H1 (cell line): ENCODE measurements at regions not wholly inside any gene's neighbourhood (a gene's known extent, or its start where the extent isn't known, plus 50 kb on each side); places are given as distances from the start of the nearest gene placed in this dataset.

Source experiments
- CTCF ChIA-PET: fragments of 300-600 bp; sonication (Branson Sonifier 250); formaldehyde crosslinking; loops from one replicate; lab custom pipeline; 2021; ENCODE audit not compliant: partially characterized antibody; lab: Charles Lee
- POLR2A ChIA-PET: fragments of 300-600 bp; sonication (Branson Sonifier 250); formaldehyde crosslinking; loops from one replicate; lab custom pipeline; 2021; ENCODE audit warnings: inconsistent platforms; ENCODE audit not compliant: partially characterized antibody; lab: Charles Lee
- DNase-seq, 2 experiments: peaks; one replicate each; pipeline versions ENCODE4 v3.0.0 to v3.0.0-alpha.2; 2010 to 2022; ENCODE audit warnings: low spot score in 2 of 2, low read depth in 1 of 2, mixed read lengths in 1 of 2
- FAIRE-seq: peaks from 2 replicates; lab custom pipeline; 2011; peaks lifted over from hg19 to GRCh38; lab: Jason Lieb, UNC
- H2AFZ ChIP-seq: 2 replicates; pipeline ENCODE4 v1.8.1; 2012; ENCODE audit warnings: low read length, inconsistent platforms
- H2AK5ac ChIP-seq: 2 replicates; pipeline ENCODE4 v1.6.1; 2013; ENCODE audit warnings: low read depth, low read length
- H2BK120ac ChIP-seq: replicated peaks from 2 replicates; pipeline ENCODE3; 2013; ENCODE audit warnings: low read depth, low read length, inconsistent platforms
- H2BK12ac ChIP-seq: 2 replicates; pipeline ENCODE4 v1.6.1; 2013; ENCODE audit warnings: low read depth, low read length
- H2BK15ac ChIP-seq: 2 replicates; pipeline ENCODE4 v1.6.1; 2013; ENCODE audit warnings: low read length
- H2BK20ac ChIP-seq: 2 replicates; pipeline ENCODE4 v1.6.1; 2013; ENCODE audit warnings: low read length
- H2BK5ac ChIP-seq: 2 replicates; pipeline ENCODE4 v1.6.1; 2013; ENCODE audit warnings: low read depth, low read length
- H3K14ac ChIP-seq: 2 replicates; pipeline ENCODE4 v1.6.1; 2013; ENCODE audit warnings: inconsistent platforms; ENCODE audit not compliant: insufficient read length
- H3K18ac ChIP-seq: 2 replicates; pipeline ENCODE4 v1.6.1; 2013; ENCODE audit warnings: low read length; ENCODE audit errors: extremely low read depth
- H3K23ac ChIP-seq: 2 replicates; pipeline ENCODE4 v1.6.1; 2013; ENCODE audit warnings: inconsistent platforms; ENCODE audit not compliant: insufficient read length
- H3K23me2 ChIP-seq: 2 replicates; pipeline ENCODE4 v1.6.1; 2013; ENCODE audit warnings: low read depth, low read length
- H3K27ac ChIP-seq: 2 replicates; pipeline ENCODE4 v1.6.1; 2011; ENCODE audit warnings: low read depth, low read length, inconsistent platforms
- H3K27me3 ChIP-seq, 4 experiments: replicated peaks in 1 of 4; 1 replicate in 1 of 4; 2 replicates in 3 of 4; pipeline versions ENCODE4 v1.6.1 to v1.8.1; 2011 to 2013; ENCODE audit warnings: low read length in 3 of 4, mild to moderate bottlenecking in 3 of 4, inconsistent platforms in 2 of 4, mixed read lengths in 2 of 4, moderate library complexity in 1 of 4; ENCODE audit not compliant: control insufficient read depth in 3 of 4, insufficient read depth in 3 of 4; ENCODE audit errors: extremely low read depth in 1 of 4
- H3K36me3 ChIP-seq, 4 experiments: 2 replicates each; pipeline versions ENCODE4 v1.6.1 to v1.8.1; 2011 to 2013; ENCODE audit warnings: mild to moderate bottlenecking in 4 of 4, low read length in 3 of 4, moderate library complexity in 2 of 4, control low read depth in 1 of 4, inconsistent platforms in 1 of 4; ENCODE audit not compliant: insufficient read depth in 4 of 4, control insufficient read depth in 2 of 4
- H3K4ac ChIP-seq: replicated peaks from 2 replicates; pipeline ENCODE3; 2013; ENCODE audit warnings: low read length, low read depth, mixed read lengths, inconsistent platforms; ENCODE audit not compliant: insufficient read length
- H3K4me1 ChIP-seq, 4 experiments: replicated peaks in 1 of 4; 1 replicate in 1 of 4; 2 replicates in 3 of 4; pipeline versions ENCODE4 v1.6.1 to v1.8.1; 2011 to 2013; ENCODE audit warnings: low read length in 3 of 4, inconsistent platforms in 2 of 4, mixed read lengths in 1 of 4; ENCODE audit not compliant: insufficient read depth in 4 of 4, control insufficient read depth in 3 of 4
- H3K4me2 ChIP-seq, 2 experiments: 2 replicates each; pipeline versions ENCODE4 v1.6.1 to v1.8.1; 2011 to 2013; ENCODE audit warnings: low read depth in 2 of 2, low read length in 2 of 2, control low read depth in 1 of 2, inconsistent platforms in 1 of 2, mild to moderate bottlenecking in 1 of 2; ENCODE audit not compliant: insufficient read depth in 1 of 2
- H3K4me3 ChIP-seq, 4 experiments: fragments of 200-600, 300-600 bp in 1 of 4; sonication (generic), shearing (Covaris generic), sonication (Bioruptor Twin) in 1 of 4; 2 replicates each; pipeline versions ENCODE4 v1.5.1 to v1.8.1; 2011 to 2016; ENCODE audit warnings: low read length in 4 of 4, low read depth in 3 of 4, control low read depth in 2 of 4, inconsistent platforms in 2 of 4, mild to moderate bottlenecking in 2 of 4, mixed read lengths in 1 of 4, moderate library complexity in 1 of 4; ENCODE audit not compliant: insufficient read depth in 2 of 4; ENCODE audit errors: extremely low read depth in 1 of 4
- H3K56ac ChIP-seq: replicated peaks from 2 replicates; pipeline ENCODE3; 2013; ENCODE audit warnings: low read depth, mild to moderate bottlenecking, mixed read lengths, low read length, inconsistent platforms; ENCODE audit not compliant: insufficient read length
- H3K79me1 ChIP-seq: 2 replicates; pipeline ENCODE4 v1.6.1; 2013; ENCODE audit warnings: low read depth, low read length, control low read depth
- H3K79me2 ChIP-seq, 2 experiments: 2 replicates each; pipeline versions ENCODE4 v1.6.1 to v1.8.1; 2012 to 2013; ENCODE audit warnings: low read length in 2 of 2, mild to moderate bottlenecking in 2 of 2, inconsistent platforms in 1 of 2; ENCODE audit not compliant: insufficient read depth in 2 of 2, control insufficient read depth in 1 of 2
- H3K9ac ChIP-seq, 4 experiments: replicated peaks in 1 of 4; 1 replicate in 1 of 4; 2 replicates in 3 of 4; pipeline versions ENCODE4 v1.6.1 to v1.8.1; 2011 to 2013; ENCODE audit warnings: low read depth in 3 of 4, low read length in 3 of 4, control low read depth in 2 of 4, mild to moderate bottlenecking in 2 of 4, moderate library complexity in 2 of 4, inconsistent platforms in 1 of 4; ENCODE audit errors: extremely low read depth in 1 of 4
- H3K9me3 ChIP-seq, 2 experiments: 2 replicates each; pipeline versions ENCODE4 v1.6.1 to v1.8.1; 2012 to 2013; ENCODE audit warnings: mild to moderate bottlenecking in 2 of 2, moderate library complexity in 2 of 2, control low read depth in 1 of 2, inconsistent platforms in 1 of 2, low read depth in 1 of 2, low read length in 1 of 2, mixed read lengths in 1 of 2; ENCODE audit not compliant: insufficient read depth in 2 of 2
- H4K20me1 ChIP-seq, 2 experiments: replicated peaks in 1 of 2; 2 replicates each; pipeline versions ENCODE3 to v1.8.1; 2011 to 2013; ENCODE audit warnings: inconsistent platforms in 2 of 2, low read length in 2 of 2, mild to moderate bottlenecking in 1 of 2; ENCODE audit not compliant: insufficient read depth in 2 of 2, control insufficient read depth in 1 of 2
- H4K5ac ChIP-seq: 2 replicates; pipeline ENCODE4 v1.6.1; 2013; ENCODE audit warnings: low read length, low read depth, mixed read lengths, inconsistent platforms; ENCODE audit not compliant: insufficient read length
- H4K8ac ChIP-seq: 2 replicates; pipeline ENCODE4 v1.8.0; 2013; ENCODE audit warnings: mild to moderate bottlenecking, moderate library complexity, low read length, inconsistent platforms; ENCODE audit not compliant: insufficient read depth; ENCODE audit errors: extremely low read depth
- H4K91ac ChIP-seq: replicated peaks from 2 replicates; pipeline ENCODE3; 2013; ENCODE audit warnings: low read length, mixed read lengths, inconsistent platforms; ENCODE audit not compliant: insufficient read length
- BRCA1 ChIP-seq: IDR thresholded peaks from 2 replicates; pipeline ENCODE4 v1.6.1; 2012; ENCODE audit warnings: low read depth, low read length, improper control_type of control experiment
- E2F6 ChIP-seq: IDR thresholded peaks from 2 replicates; pipeline ENCODE4 v1.6.1; 2012; ENCODE audit warnings: inconsistent platforms
- GABPA ChIP-seq: IDR thresholded peaks from 2 replicates; pipeline ENCODE4 v1.6.1; 2011; ENCODE audit warnings: mild to moderate bottlenecking, low read length, moderate library complexity, borderline replicate concordance; ENCODE audit not compliant: insufficient read depth
- KDM1A ChIP-seq: fragments of 200-600, 300-600 bp; sonication (generic); IDR thresholded peaks from 2 replicates; pipeline ENCODE4 v1.7.1; 2016; ENCODE audit warnings: mild to moderate bottlenecking, low read length, borderline replicate concordance
- KDM5A ChIP-seq: fragments of 200-600 bp; IDR thresholded peaks from 2 replicates; pipeline ENCODE4 v1.7.1; 2012; ENCODE audit warnings: mild to moderate bottlenecking, low read length, inconsistent platforms, mixed read lengths
- MAFK ChIP-seq: IDR thresholded peaks from 2 replicates; pipeline ENCODE4 v1.6.1; 2012; ENCODE audit warnings: low read depth, mild to moderate bottlenecking, improper control_type of control experiment, low read length
- MAX ChIP-seq: IDR thresholded peaks from 2 replicates; pipeline ENCODE4 v1.6.1; 2012; ENCODE audit warnings: inconsistent platforms
- NRF1 ChIP-seq: IDR thresholded peaks from 2 replicates; pipeline ENCODE4 v1.6.1; 2011; ENCODE audit warnings: mild to moderate bottlenecking, low read depth, low read length, improper control_type of control experiment
- POLR2AphosphoS5 ChIP-seq: IDR thresholded peaks from 2 replicates; pipeline ENCODE4 v1.6.1; 2011; ENCODE audit warnings: low read depth, low read length
- RFX5 ChIP-seq: IDR thresholded peaks from 2 replicates; pipeline ENCODE4 v1.6.1; 2011; ENCODE audit warnings: low read depth, low read length, improper control_type of control experiment, borderline replicate concordance
- SRF ChIP-seq: IDR thresholded peaks from 2 replicates; pipeline ENCODE4 v1.6.1; 2011; ENCODE audit warnings: mild to moderate bottlenecking, low read depth, low read length, moderate library complexity
- TAF1 ChIP-seq: IDR thresholded peaks from 2 replicates; pipeline ENCODE4 v1.6.1; 2011; ENCODE audit warnings: mild to moderate bottlenecking, low read depth, low read length
- TAF7 ChIP-seq: optimal IDR thresholded peaks from 2 replicates; pipeline ENCODE3; 2011; ENCODE audit warnings: low read depth, mild to moderate bottlenecking, inconsistent platforms, low read length, moderate library complexity, borderline replicate concordance
- TEAD4 ChIP-seq: IDR thresholded peaks from 2 replicates; pipeline ENCODE4 v1.6.1; 2012; ENCODE audit warnings: low read depth, low read length, inconsistent platforms, mixed read lengths
- ZNF274 ChIP-seq: IDR thresholded peaks from 2 replicates; pipeline ENCODE4 v1.7.0; 2012; ENCODE audit warnings: low read length, borderline replicate concordance; ENCODE audit errors: extremely low read depth
- WGBS, 2 experiments: shearing (Covaris generic) in 1 of 2; methylation state at CpG; one replicate each; pipeline versions ENCODE4 v1.1.6 to v1.1.7; 2013 to 2015; ENCODE audit warnings: low lambda C conversion rate in 2 of 2, mixed read lengths in 2 of 2, inconsistent platforms in 1 of 2, low coverage in 1 of 2, missing lambda C conversion rate in 1 of 2; ENCODE audit not compliant: insufficient replicate concordance in 2 of 2, insufficient coverage in 1 of 2, insufficient read length in 1 of 2; ENCODE audit errors: extremely low coverage in 1 of 2, missing lambda C conversion rate in 1 of 2; 5-methylcytosine and 5-hydroxymethylcytosine counted together

- Histone ChIP-seq H2BK15ac (no peak overlapping the region), H3K4me2 (no peak overlapping the region), H3K36me3 (no peaks in the 10 kb centered on the region), H4K91ac (no peak overlapping the region), H2BK20ac (no peak overlapping the region), H2BK5ac (no peak overlapping the region), H3K56ac (no peak overlapping the region), H2BK120ac (no peak overlapping the region), H3K4ac (no peak overlapping the region), H3K79me2 (no peaks in the 10 kb centered on the region), H3K4me1 (no peaks in the 10 kb centered on the region), H3K9ac (no peak overlapping the region), H3K18ac (no peak overlapping the region), H2AFZ (no peak overlapping the region), H2AK5ac (no peak overlapping the region), H4K8ac (no peak overlapping the region), H3K9me3 (no peaks in the 10 kb centered on the region), H2BK12ac (no peak overlapping the region), H3K27me3 (no peaks in the 10 kb centered on the region), H3K79me1 (no peaks in the 10 kb centered on the region), H3K23ac (no peak overlapping the region), H3K4me3 (no peak overlapping the region), H4K5ac (no peak overlapping the region), H3K23me2 (no peaks in the 10 kb centered on the region), H3K14ac (no peak overlapping the region), H4K20me1 (no peaks in the 10 kb centered on the region), H3K27ac (no peak overlapping the region)
- FAIRE-seq: no peak
- ChIA-PET POLR2A (no interaction called here), CTCF (no interaction called here)
- 92% methylated on average over 1 of the region's 1 CpG; no CpG with 5 or more reads in 1 of the 2 experiments for WGBS, 2 experiments
- DNase-seq: no peak
- TF ChIP-seq KDM5A: no peak
- TF ChIP-seq KDM1A: no peak
- TF ChIP-seq NRF1: no peak
- no peak for TF ChIP-seq TAF1
- TF ChIP-seq ZNF274: no peak
- no peak for TF ChIP-seq BRCA1
- no peak for TF ChIP-seq TEAD4
- TF ChIP-seq RFX5: no peak
- TF ChIP-seq MAFK: no peak
- no peak for TF ChIP-seq MAX
- TF ChIP-seq E2F6: no peak
- no peak for TF ChIP-seq SRF
- no peak for TF ChIP-seq GABPA
- no peak for TF ChIP-seq TAF7
- TF ChIP-seq POLR2AphosphoS5: no peak
Observed at GRCh38 chr1:195606483-195606882, 1001.8 kb downstream of the KCNT2 start.
